ENCODE measurements at regions not wholly inside any gene's neighbourhood (a gene's known extent, or its start where the extent isn't known, plus 50 kb on each side); places are given as distances from the start of the nearest gene placed in this dataset.
"Not testable (repeated sequence)": the region's sequence is repeated elsewhere in the genome, so short reads cannot be mapped to it uniquely, and the experiment has no call there.

- not testable (repeated sequence) for TF ChIP-seq EZH2phosphoT487 (IDR thresholded peaks at IDR 0.05; ENCODE audit: borderline replicate concordance, low read depth); FOXM1 (IDR thresholded peaks at IDR 0.05; ENCODE audit: low read depth); EP300 (IDR thresholded peaks at IDR 0.05; ENCODE audit: borderline replicate concordance in 1 of 2, low read depth in 1 of 2, low read length in 1 of 2); CTCF (IDR thresholded peaks at IDR 0.05); SIN3A (IDR thresholded peaks at IDR 0.05; ENCODE audit: borderline replicate concordance, low read depth, low read length); YY1 (IDR thresholded peaks at IDR 0.05; ENCODE audit: low read depth); POLR2AphosphoS5 (IDR thresholded peaks at IDR 0.05; ENCODE audit: low read depth, low read length); ZBTB33 (IDR thresholded peaks at IDR 0.05; ENCODE audit: borderline replicate concordance, low read depth); IRF3 (IDR thresholded peaks at IDR 0.05; ENCODE audit: low read depth, low read length)
These were observed 120.2 kb upstream of the DEFB108B start for GRCh38 chr11:71712846-71713245.

All from SK-N-SH (cell line).